Parathyroid adenoma (tissue), 2 donors: ENCODE measurements at regions not wholly inside any gene's neighbourhood (a gene's known extent, or its start where the extent isn't known, plus 50 kb on each side); places are given as distances from the start of the nearest gene placed in this dataset.

Source experiments
- H2AFZ ChIP-seq: fragments of 300-600 bp; sonication (generic); one replicate; pipeline ENCODE4 v1.7.0; 2017; ENCODE audit warnings: antibody characterized with exemption, mild to moderate bottlenecking
- H3K27ac ChIP-seq: fragments of 300-600 bp; sonication (generic); one replicate; pipeline ENCODE4 v1.7.0; 2017
- H3K27me3 ChIP-seq: fragments of 300-600 bp; sonication (generic); one replicate; pipeline ENCODE4 v1.7.0; 2017; ENCODE audit warnings: low read length; ENCODE audit not compliant: control insufficient read depth, insufficient read depth
- H3K36me3 ChIP-seq: fragments of 300-600 bp; sonication (generic); one replicate; pipeline ENCODE4 v1.7.0; 2017; ENCODE audit warnings: low read length; ENCODE audit not compliant: control insufficient read depth, insufficient read depth
- H3K4me1 ChIP-seq: fragments of 300-600 bp; sonication (generic); one replicate; pipeline ENCODE4 v1.7.0; 2017; ENCODE audit warnings: control low read depth
- H3K4me2 ChIP-seq: fragments of 300-600 bp; sonication (generic); one replicate; pipeline ENCODE4 v1.7.0; 2017; ENCODE audit warnings: low read length
- H3K4me3 ChIP-seq: fragments of 300-600 bp; sonication (generic); one replicate; pipeline ENCODE4 v1.7.0; 2017; ENCODE audit warnings: low read depth, low read length
- H3K79me2 ChIP-seq: fragments of 300-600 bp; sonication (generic); one replicate; pipeline ENCODE4 v1.7.0; 2017; ENCODE audit warnings: control low read depth
- H3K9ac ChIP-seq: fragments of 300-600 bp; sonication (generic); one replicate; pipeline ENCODE4 v1.7.0; 2017; ENCODE audit warnings: mild to moderate bottlenecking
- H3K9me3 ChIP-seq: fragments of 300-600 bp; sonication (generic); one replicate; pipeline ENCODE4 v1.7.0; 2017; ENCODE audit warnings: low read length; ENCODE audit not compliant: control insufficient read depth
- TF ChIP-seq, protein P1 (sequence below): fragments of 300-600 bp; sonication (generic); IDR thresholded peaks from one replicate; pipeline ENCODE4 v1.7.0; 2017; ENCODE audit warnings: antibody characterized with exemption, mild to moderate bottlenecking
- donor health status: primary hyperparathyroidism.

DNA sequence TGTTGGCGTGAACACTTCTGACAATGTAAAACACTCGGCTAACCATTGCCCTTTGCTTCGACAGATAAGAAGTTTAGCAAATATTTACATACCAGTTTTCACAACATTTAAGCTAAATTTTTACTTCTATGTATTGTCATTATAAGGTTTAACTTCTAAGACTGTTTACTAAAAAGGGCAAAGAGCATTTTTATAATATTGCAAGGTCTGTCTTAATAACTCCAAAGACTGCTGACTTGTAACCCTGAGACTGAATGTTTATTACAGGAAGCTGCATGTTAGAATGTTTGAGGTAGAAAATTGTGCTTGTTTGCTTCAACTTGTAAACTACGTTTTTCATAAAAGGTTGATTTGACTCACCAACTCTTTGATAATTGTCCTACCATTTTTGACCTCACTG lies 213.2 kb upstream of the RPS6KA3 start:
- no peak overlapping the region for H3K27ac ChIP-seq
- H3K4me2 ChIP-seq = no peak overlapping the region
- no peak overlapping the region for H3K9ac ChIP-seq
- no peak overlapping the region for H2AFZ ChIP-seq
- no peaks in the 10 kb centered on the region for H3K79me2 ChIP-seq
- H3K4me1 ChIP-seq = no peaks in the 10 kb centered on the region
- no peaks in the 10 kb centered on the region for H3K36me3 ChIP-seq
- H3K4me3 ChIP-seq = no peak overlapping the region
- H3K9me3 ChIP-seq = no peaks in the 10 kb centered on the region
- TF ChIP-seq, protein P1, sequence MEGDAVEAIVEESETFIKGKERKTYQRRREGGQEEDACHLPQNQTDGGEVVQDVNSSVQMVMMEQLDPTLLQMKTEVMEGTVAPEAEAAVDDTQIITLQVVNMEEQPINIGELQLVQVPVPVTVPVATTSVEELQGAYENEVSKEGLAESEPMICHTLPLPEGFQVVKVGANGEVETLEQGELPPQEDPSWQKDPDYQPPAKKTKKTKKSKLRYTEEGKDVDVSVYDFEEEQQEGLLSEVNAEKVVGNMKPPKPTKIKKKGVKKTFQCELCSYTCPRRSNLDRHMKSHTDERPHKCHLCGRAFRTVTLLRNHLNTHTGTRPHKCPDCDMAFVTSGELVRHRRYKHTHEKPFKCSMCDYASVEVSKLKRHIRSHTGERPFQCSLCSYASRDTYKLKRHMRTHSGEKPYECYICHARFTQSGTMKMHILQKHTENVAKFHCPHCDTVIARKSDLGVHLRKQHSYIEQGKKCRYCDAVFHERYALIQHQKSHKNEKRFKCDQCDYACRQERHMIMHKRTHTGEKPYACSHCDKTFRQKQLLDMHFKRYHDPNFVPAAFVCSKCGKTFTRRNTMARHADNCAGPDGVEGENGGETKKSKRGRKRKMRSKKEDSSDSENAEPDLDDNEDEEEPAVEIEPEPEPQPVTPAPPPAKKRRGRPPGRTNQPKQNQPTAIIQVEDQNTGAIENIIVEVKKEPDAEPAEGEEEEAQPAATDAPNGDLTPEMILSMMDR = no peak
- no peaks in the 10 kb centered on the region for H3K27me3 ChIP-seq

DNA sequence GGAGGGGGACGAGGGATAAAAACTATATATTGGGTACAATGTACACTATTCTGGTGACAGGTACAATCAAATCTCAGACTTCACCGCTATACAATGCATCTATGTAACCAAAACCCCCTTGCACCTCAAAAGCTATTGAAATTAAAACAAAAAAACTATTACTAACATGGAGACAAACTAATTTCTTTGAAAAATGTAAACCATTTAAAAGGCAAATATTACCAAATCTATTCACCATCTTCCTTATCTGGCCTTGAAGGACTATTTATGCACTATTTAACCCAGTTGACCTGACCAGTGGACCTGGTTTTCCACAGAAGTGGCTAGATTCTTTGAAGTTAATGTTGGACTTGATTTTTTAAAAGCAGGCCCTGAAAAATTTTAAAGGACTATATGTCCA lies 212.3 kb upstream of the RPS6KA3 start:
- H3K9me3 ChIP-seq = no peaks in the 10 kb centered on the region
- no peaks in the 10 kb centered on the region for H3K27me3 ChIP-seq
- no peak overlapping the region for H3K4me2 ChIP-seq
- no peak overlapping the region for H3K9ac ChIP-seq
- H3K79me2 ChIP-seq = no peaks in the 10 kb centered on the region
- H3K4me3 ChIP-seq = no peak overlapping the region
- TF ChIP-seq, protein P1 = no peak
- H3K36me3 ChIP-seq = no peaks in the 10 kb centered on the region
- no peak overlapping the region for H2AFZ ChIP-seq
- H3K4me1 ChIP-seq = no peaks in the 10 kb centered on the region
- no peak overlapping the region for H3K27ac ChIP-seq

DNA sequence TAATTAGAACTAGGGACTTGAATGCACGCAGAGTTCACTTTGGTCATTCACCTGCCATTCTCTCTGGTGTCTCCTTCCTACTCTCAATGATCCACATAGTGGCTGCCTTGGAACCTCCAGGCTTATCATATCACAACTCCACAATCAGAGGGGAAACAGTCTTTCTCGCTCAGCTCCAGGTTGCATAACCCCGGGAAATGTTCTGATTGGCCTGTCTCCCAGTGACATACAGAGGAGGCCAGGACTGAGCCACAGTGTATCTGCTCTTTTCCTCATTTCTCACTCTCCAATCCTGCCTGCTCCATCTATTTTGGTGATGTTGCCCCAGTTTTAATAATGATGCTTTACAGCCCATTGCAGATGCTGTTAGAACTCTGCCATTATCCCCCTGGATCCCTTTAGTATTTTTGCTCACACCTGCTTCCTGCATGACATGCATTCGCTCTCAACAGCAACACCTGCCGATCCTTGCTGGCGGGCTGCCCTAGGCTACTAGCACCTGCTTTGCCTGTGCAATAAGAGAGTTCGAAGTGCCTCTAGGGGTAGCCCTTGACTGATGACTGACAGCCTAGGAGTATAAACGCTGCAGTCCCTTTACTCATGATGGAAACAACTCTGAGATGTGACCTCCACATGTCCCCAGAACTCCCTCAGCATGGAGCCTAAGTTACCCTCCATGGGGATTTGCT lies 211.3 kb upstream of the RPS6KA3 start:
- no peaks in the 10 kb centered on the region for H3K4me1 ChIP-seq
- no peaks in the 10 kb centered on the region for H3K9me3 ChIP-seq
- H3K27me3 ChIP-seq = no peaks in the 10 kb centered on the region
- H3K27ac ChIP-seq = no peak overlapping the region
- H2AFZ ChIP-seq = no peak overlapping the region
- TF ChIP-seq, protein P1 = no peak
- no peak overlapping the region for H3K4me3 ChIP-seq
- no peak overlapping the region for H3K4me2 ChIP-seq
- H3K79me2 ChIP-seq = no peaks in the 10 kb centered on the region
- no peaks in the 10 kb centered on the region for H3K36me3 ChIP-seq
- no peak overlapping the region for H3K9ac ChIP-seq

DNA sequence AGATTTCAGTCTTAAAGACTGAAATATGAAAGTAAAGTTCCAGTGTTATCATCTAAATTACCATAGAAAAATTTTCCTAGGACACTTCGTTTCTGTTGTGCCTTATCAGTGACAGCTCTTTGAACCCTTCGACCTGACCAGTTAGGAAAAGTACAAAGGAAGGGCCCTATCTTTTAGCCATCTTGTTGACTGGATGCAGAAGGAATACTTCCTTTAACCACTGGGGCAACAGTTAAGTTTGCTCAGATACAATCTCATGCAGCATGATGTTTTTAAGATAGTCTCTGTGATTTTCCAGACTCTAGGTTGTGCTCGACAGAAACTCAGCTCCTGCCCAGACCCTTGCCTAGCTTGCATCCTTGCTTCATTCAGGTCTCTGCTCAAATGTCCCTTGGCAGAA lies 210.5 kb upstream of the RPS6KA3 start:
- no peaks in the 10 kb centered on the region for H3K4me1 ChIP-seq
- TF ChIP-seq, protein P1 = no peak
- H3K36me3 ChIP-seq = no peaks in the 10 kb centered on the region
- no peaks in the 10 kb centered on the region for H3K79me2 ChIP-seq
- no peak overlapping the region for H2AFZ ChIP-seq
- no peak overlapping the region for H3K4me2 ChIP-seq
- H3K27ac ChIP-seq = no peak overlapping the region
- no peak overlapping the region for H3K9ac ChIP-seq
- no peak overlapping the region for H3K4me3 ChIP-seq
- H3K27me3 ChIP-seq = no peaks in the 10 kb centered on the region
- H3K9me3 ChIP-seq = no peaks in the 10 kb centered on the region

DNA sequence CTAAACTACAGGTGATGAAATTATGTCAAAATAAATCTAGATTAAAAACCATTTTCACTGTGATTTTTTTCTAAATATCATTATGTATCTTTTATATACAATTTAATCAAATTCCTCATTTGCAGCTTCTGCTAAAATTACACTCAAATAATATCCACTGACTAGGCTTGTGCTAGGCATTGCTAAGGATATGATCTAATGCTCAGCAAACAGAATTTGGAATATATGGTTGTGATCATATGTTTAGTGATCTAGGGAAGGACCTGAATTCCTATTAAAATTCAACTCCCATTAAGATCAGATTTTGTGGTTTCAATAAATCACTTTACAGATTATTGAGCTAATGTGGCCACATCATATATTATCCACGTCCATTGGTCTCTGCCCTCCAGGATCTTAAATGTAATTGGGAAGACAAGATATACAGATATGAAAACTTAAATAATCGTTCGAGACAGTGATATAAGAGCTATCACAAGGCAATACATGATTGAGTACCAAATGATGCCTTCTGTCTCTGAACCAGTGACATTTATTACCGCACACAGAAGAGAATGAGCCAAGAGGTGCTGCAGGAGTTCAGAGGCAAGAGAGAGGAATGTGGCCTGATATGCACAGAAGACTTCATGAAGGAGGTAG lies 206.0 kb upstream of the RPS6KA3 start:
- H3K4me1 ChIP-seq = no peaks in the 10 kb centered on the region
- TF ChIP-seq, protein P1 = no peak
- H3K27ac ChIP-seq = no peak overlapping the region
- H3K9ac ChIP-seq = no peak overlapping the region
- H3K27me3 ChIP-seq = no peaks in the 10 kb centered on the region
- H3K36me3 ChIP-seq = no peaks in the 10 kb centered on the region
- no peak overlapping the region for H3K4me3 ChIP-seq
- no peaks in the 10 kb centered on the region for H3K79me2 ChIP-seq
- H2AFZ ChIP-seq = no peak overlapping the region
- no peaks in the 10 kb centered on the region for H3K9me3 ChIP-seq
- no peak overlapping the region for H3K4me2 ChIP-seq
